GM19372 (cell line): ENCODE measurements at regions not wholly inside any gene's neighbourhood (a gene's known extent, or its start where the extent isn't known, plus 50 kb on each side); places are given as distances from the start of the nearest gene placed in this dataset.

Experiments used
- ATAC-seq: cut with Tn5 transposase; IDR thresholded peaks from one replicate; pipeline ENCODE4 v1.9.1; 2021; ENCODE audit warnings: mild to moderate bottlenecking, low read depth, moderate library complexity; ENCODE audit not compliant: unreplicated experiment

GRCh38 chr4:53921856-53922255, 142.5 kb downstream of the CHIC2 start:
- ATAC-seq = no peak

GRCh38 chr4:53920883-53921282, 143.5 kb downstream of the CHIC2 start:
- ATAC-seq = no peak

GRCh38 chr4:53920116-53920515, 144.3 kb downstream of the CHIC2 start:
- no peak for ATAC-seq

GRCh38 chr4:53919535-53919934, 144.9 kb downstream of the CHIC2 start:
- no peak for ATAC-seq

GRCh38 chr4:53917729-53918128, 146.7 kb downstream of the CHIC2 start:
- no peak for ATAC-seq

- ATAC-seq = no peak
Observed at GRCh38 chr4:53916431-53916889, 147.9 kb downstream of the CHIC2 start.

GRCh38 chr4:53914313-53915016, 149.9 kb downstream of the CHIC2 start:
- no peak for ATAC-seq

GRCh38 chr4:53913771-53914170, 150.6 kb downstream of the CHIC2 start:
- ATAC-seq = no peak

GRCh38 chr4:53912766-53913497, 151.5 kb downstream of the CHIC2 start:
- ATAC-seq = no peak

GRCh38 chr4:53908661-53909078, 155.7 kb downstream of the CHIC2 start:
- ATAC-seq = no peak

- no peak for ATAC-seq
Observed at GRCh38 chr4:53907772-53908171, 156.6 kb downstream of the CHIC2 start.

- no peak for ATAC-seq
Observed at GRCh38 chr4:53906606-53907190, 157.7 kb downstream of the CHIC2 start.

- ATAC-seq = no peak
Observed at GRCh38 chr4:53905941-53906377, 158.4 kb downstream of the CHIC2 start.

GRCh38 chr4:53905276-53905940, 159.0 kb downstream of the CHIC2 start:
- ATAC-seq = no peak

- ATAC-seq = no peak
Observed at GRCh38 chr4:53902786-53903185, 161.6 kb downstream of the CHIC2 start.

GRCh38 chr4:53900271-53900649, 164.1 kb downstream of the CHIC2 start:
- ATAC-seq = no peak

GRCh38 chr4:53899586-53900270, 164.7 kb downstream of the CHIC2 start:
- no peak for ATAC-seq

GRCh38 chr4:53895137-53895536, 169.3 kb downstream of the CHIC2 start:
- no peak for ATAC-seq

GRCh38 chr4:53890461-53890860, 173.9 kb downstream of the CHIC2 start:
- ATAC-seq = no peak

GRCh38 chr4:53889326-53890055, 174.9 kb downstream of the CHIC2 start:
- ATAC-seq = no peak
